ENCODE measurements at regions not wholly inside any gene's neighbourhood (a gene's known extent, or its start where the extent isn't known, plus 50 kb on each side); places are given as distances from the start of the nearest gene placed in this dataset.

DNA sequence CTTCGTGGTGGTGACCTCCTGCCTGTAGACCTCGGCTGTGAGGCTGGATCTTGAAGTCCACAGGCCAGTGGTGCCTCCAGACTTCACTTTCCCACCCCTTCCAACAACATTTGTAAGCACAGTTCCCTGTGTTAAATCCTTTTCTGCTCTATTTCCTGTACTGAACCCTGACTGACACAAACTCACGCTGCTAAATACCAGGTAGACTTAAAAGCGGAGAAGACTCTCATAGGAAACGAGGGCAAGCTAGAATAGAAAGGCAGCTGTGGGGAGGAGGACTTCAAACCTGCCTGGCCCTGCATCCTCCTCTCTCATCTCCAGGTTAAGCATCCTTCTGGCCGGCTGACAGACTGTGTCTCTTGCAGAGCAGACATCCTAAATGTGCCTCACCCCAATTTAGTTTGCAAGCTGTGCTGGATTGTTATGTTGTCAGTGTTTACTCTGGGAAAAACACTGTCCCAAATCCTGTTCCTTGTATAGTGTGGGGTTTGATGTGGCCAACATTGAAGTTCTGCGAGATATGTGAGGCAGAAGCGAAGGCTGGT is 58.5 kb upstream of the LARS2 start:
- CTCF ChIA-PET, result interaction anchor here (1.1 kb wide), 1 partner anchor 288 kb away, joined by 3 read pairs; no protein-coding TSS in a partner anchor

GRCh38 chr3:45330510-45331295 is 57.7 kb upstream of the LARS2 start:
- Histone ChIP-seq H3K27ac (ENCODE audit: insufficient read depth in 1 of 2, low read depth in 1 of 2, low read length in 2 of 2, poor library complexity in 1 of 2, severe bottlenecking in 2 of 2) (no peak overlapping the region), H3K36me3 (ENCODE audit: control insufficient read depth in 4 of 4, insufficient read depth in 4 of 4, low read length in 3 of 4) (no peaks in the 10 kb centered on the region), H3K4me1 (ENCODE audit: control extremely low read depth in 1 of 4, control insufficient read depth in 4 of 4, insufficient read depth in 4 of 4, low read length in 3 of 4) (peaks cover 0 to 10% (median 5%) of the 10 kb centered on the region in 4 experiments), H3K9me3 (ENCODE audit: control extremely low read depth in 1 of 5, control insufficient read depth in 4 of 5, insufficient read depth in 2 of 5, low read depth in 1 of 5, low read length in 4 of 5) (no peaks in the 10 kb centered on the region), H3K4me3 (ENCODE audit: control insufficient read depth in 1 of 7, extremely low read depth in 1 of 7, insufficient read depth in 4 of 7, low read depth in 2 of 7, low read length in 6 of 7) (no peak overlapping the region), H3K27me3 (replicated peaks in 2 of 5; ENCODE audit: control insufficient read depth in 4 of 5, insufficient read depth in 5 of 5, low read length in 4 of 5) (peaks cover 0 to 2% (median 0%) of the 10 kb centered on the region in 5 experiments)
- ChIA-PET POLR2A (interaction anchor here (0.5 kb wide), 1 partner anchor 275 kb away, joined by 4 read pairs; no protein-coding TSS in a partner anchor), CTCF (interaction anchor here (1.1 kb wide), 1 partner anchor 289 kb away, joined by 3 read pairs; no protein-coding TSS in a partner anchor)
- 40% methylated on average over 4 of the region's 5 CpGs for WGBS (ENCODE audit: insufficient coverage)
- DNase-seq, result peak; percentile 42 to 85 (median 77)

More for the DNA sequence above, 58.5 kb upstream of the LARS2 start:
- Histone ChIP-seq H3K9me3 (ENCODE audit: control extremely low read depth in 1 of 5, control insufficient read depth in 4 of 5, insufficient read depth in 2 of 5, low read depth in 1 of 5, low read length in 4 of 5) (no peaks in the 10 kb centered on the region), H3K36me3 (ENCODE audit: control insufficient read depth in 4 of 4, insufficient read depth in 4 of 4, low read length in 3 of 4) (no peaks in the 10 kb centered on the region), H3K27ac (ENCODE audit: insufficient read depth in 1 of 2, low read depth in 1 of 2, low read length in 2 of 2, poor library complexity in 1 of 2, severe bottlenecking in 2 of 2) (no peak overlapping the region), H3K4me3 (ENCODE audit: control insufficient read depth in 1 of 7, extremely low read depth in 1 of 7, insufficient read depth in 4 of 7, low read depth in 2 of 7, low read length in 6 of 7) (no peak overlapping the region), H3K27me3 (replicated peaks in 2 of 5; ENCODE audit: control insufficient read depth in 4 of 5, insufficient read depth in 5 of 5, low read length in 4 of 5) (peaks cover 0 to 2% (median 0%) of the 10 kb centered on the region in 5 experiments), H3K4me1 (ENCODE audit: control extremely low read depth in 1 of 4, control insufficient read depth in 4 of 4, insufficient read depth in 4 of 4, low read length in 3 of 4) (peaks cover 0 to 10% (median 5%) of the 10 kb centered on the region in 4 experiments)
- POLR2A ChIA-PET, result no interaction called here
- 80% methylated on average over 4 of the region's 8 CpGs for WGBS (ENCODE audit: insufficient coverage)
- no peak for DNase-seq

DNA sequence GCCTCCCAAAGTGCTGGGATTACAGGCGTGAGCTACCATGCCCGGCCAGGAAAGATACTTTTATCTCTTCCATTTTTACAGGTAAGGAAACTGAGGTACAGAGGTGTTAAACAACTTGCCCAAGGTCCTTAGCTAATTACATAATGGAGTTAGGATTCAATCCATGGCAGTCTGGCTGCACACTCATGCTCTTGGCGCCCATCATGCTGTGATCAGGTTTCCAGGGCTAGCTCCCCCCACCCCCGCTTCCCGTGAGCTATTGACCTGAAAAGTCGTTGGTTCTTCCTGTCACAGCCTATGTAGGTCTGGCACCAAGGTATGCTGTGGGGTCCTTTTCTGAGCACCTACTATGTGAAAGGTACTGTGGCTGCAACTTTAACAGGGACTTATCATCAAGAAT is 55.9 kb upstream of the LARS2 start:
- WGBS (ENCODE audit: insufficient coverage), result 84% methylated on average over 5 of the region's 6 CpGs
- H3K27ac ChIP-seq (ENCODE audit: insufficient read depth in 1 of 2, low read depth in 1 of 2, low read length in 2 of 2, poor library complexity in 1 of 2, severe bottlenecking in 2 of 2), result no peak overlapping the region

GRCh38 chr3:45332901-45333407 is 55.4 kb upstream of the LARS2 start:
- H3K9me3 ChIP-seq (ENCODE audit: control extremely low read depth in 1 of 5, control insufficient read depth in 4 of 5, insufficient read depth in 2 of 5, low read depth in 1 of 5, low read length in 4 of 5), result no peaks in the 10 kb centered on the region
- no peaks in the 10 kb centered on the region for H3K27me3 ChIP-seq (replicated peaks in 2 of 5; ENCODE audit: control insufficient read depth in 4 of 5, insufficient read depth in 5 of 5, low read length in 4 of 5)
- WGBS (ENCODE audit: insufficient coverage), result 100% methylated on average over 3 of the region's 4 CpGs
- no peak overlapping the region for H3K4me3 ChIP-seq (ENCODE audit: control insufficient read depth in 1 of 7, extremely low read depth in 1 of 7, insufficient read depth in 4 of 7, low read depth in 2 of 7, low read length in 6 of 7)
- ChIA-PET CTCF (interaction anchor here (0.9 to 3.2 kb wide), 4 partner anchors 9 to 296 kb away, joined by 3 to 11 read pairs (median 6); no protein-coding TSS in a partner anchor), POLR2A (no interaction called here)
- no peaks in the 10 kb centered on the region for H3K36me3 ChIP-seq (ENCODE audit: control insufficient read depth in 4 of 4, insufficient read depth in 4 of 4, low read length in 3 of 4)
- H3K27ac ChIP-seq (ENCODE audit: insufficient read depth in 1 of 2, low read depth in 1 of 2, low read length in 2 of 2, poor library complexity in 1 of 2, severe bottlenecking in 2 of 2), result no peak overlapping the region
- no peak for DNase-seq
- H3K4me1 ChIP-seq (ENCODE audit: control extremely low read depth in 1 of 4, control insufficient read depth in 4 of 4, insufficient read depth in 4 of 4, low read length in 3 of 4), result peaks cover 0 to 10% (median 5%) of the 10 kb centered on the region in 4 experiments

More for the DNA sequence above, 55.9 kb upstream of the LARS2 start:
- H3K27me3 ChIP-seq (replicated peaks in 2 of 5; ENCODE audit: control insufficient read depth in 4 of 5, insufficient read depth in 5 of 5, low read length in 4 of 5), result no peaks in the 10 kb centered on the region
- DNase-seq, result no peak
- ChIA-PET CTCF (interaction anchor here (1.0 to 3.2 kb wide), 4 partner anchors 10 to 296 kb away, joined by 3 to 11 read pairs (median 6); no protein-coding TSS in a partner anchor), POLR2A (no interaction called here)
- H3K9me3 ChIP-seq (ENCODE audit: control extremely low read depth in 1 of 5, control insufficient read depth in 4 of 5, insufficient read depth in 2 of 5, low read depth in 1 of 5, low read length in 4 of 5), result no peaks in the 10 kb centered on the region
- H3K36me3 ChIP-seq (ENCODE audit: control insufficient read depth in 4 of 4, insufficient read depth in 4 of 4, low read length in 3 of 4), result no peaks in the 10 kb centered on the region
- no peak overlapping the region for H3K4me3 ChIP-seq (ENCODE audit: control insufficient read depth in 1 of 7, extremely low read depth in 1 of 7, insufficient read depth in 4 of 7, low read depth in 2 of 7, low read length in 6 of 7)
- H3K4me1 ChIP-seq (ENCODE audit: control extremely low read depth in 1 of 4, control insufficient read depth in 4 of 4, insufficient read depth in 4 of 4, low read length in 3 of 4), result peaks cover 0 to 10% (median 5%) of the 10 kb centered on the region in 4 experiments

DNA sequence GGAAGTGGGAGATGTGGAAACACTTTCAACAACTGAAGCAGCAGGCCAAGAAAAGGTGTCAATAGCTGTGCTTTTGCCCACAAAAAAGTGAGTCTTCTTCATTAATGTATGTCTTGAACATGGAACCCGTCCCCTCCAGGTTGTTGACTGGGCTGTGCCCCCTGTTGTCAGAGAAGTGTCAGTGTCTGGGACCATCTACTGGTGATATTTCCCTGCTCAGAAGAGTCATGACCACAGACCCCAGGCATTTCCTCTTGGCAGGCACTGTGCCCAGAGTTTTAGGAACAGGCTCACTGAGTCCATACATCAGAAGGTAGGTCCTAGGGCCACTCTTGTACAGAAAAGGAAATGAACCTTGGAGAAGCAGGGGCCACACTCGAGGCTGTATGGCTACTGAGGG is 54.8 kb upstream of the LARS2 start:
- Histone ChIP-seq H3K36me3 (ENCODE audit: control insufficient read depth in 4 of 4, insufficient read depth in 4 of 4, low read length in 3 of 4) (no peaks in the 10 kb centered on the region), H3K27me3 (replicated peaks in 2 of 5; ENCODE audit: control insufficient read depth in 4 of 5, insufficient read depth in 5 of 5, low read length in 4 of 5) (no peaks in the 10 kb centered on the region), H3K9me3 (ENCODE audit: control extremely low read depth in 1 of 5, control insufficient read depth in 4 of 5, insufficient read depth in 2 of 5, low read depth in 1 of 5, low read length in 4 of 5) (no peaks in the 10 kb centered on the region), H3K27ac (ENCODE audit: insufficient read depth in 1 of 2, low read depth in 1 of 2, low read length in 2 of 2, poor library complexity in 1 of 2, severe bottlenecking in 2 of 2) (no peak overlapping the region), H3K4me1 (ENCODE audit: control extremely low read depth in 1 of 4, control insufficient read depth in 4 of 4, insufficient read depth in 4 of 4, low read length in 3 of 4) (peaks cover 0 to 10% (median 5%) of the 10 kb centered on the region in 4 experiments), H3K4me3 (ENCODE audit: control insufficient read depth in 1 of 7, extremely low read depth in 1 of 7, insufficient read depth in 4 of 7, low read depth in 2 of 7, low read length in 6 of 7) (no peak overlapping the region)
- ChIA-PET CTCF (interaction anchor here (0.9 to 3.2 kb wide), 4 partner anchors 9 to 297 kb away, joined by 3 to 11 read pairs (median 6); no protein-coding TSS in a partner anchor), POLR2A (interaction anchor here (0.6 kb wide), 1 partner anchor 120 kb away, joined by 3 read pairs; no protein-coding TSS in a partner anchor)
- 45% methylated on average over 2 of the region's 2 CpGs for whole genome bisulfite sequencing (ENCODE audit: insufficient coverage)
- DNase-seq, result peak; percentile 20 to 63 (median 58)

- Histone ChIP-seq H3K27me3 (replicated peaks in 2 of 5; ENCODE audit: control insufficient read depth in 4 of 5, insufficient read depth in 5 of 5, low read length in 4 of 5) (peaks cover 0 to 3% (median 0%) of the 10 kb centered on the region in 5 experiments), H3K9me3 (ENCODE audit: control extremely low read depth in 1 of 5, control insufficient read depth in 4 of 5, insufficient read depth in 2 of 5, low read depth in 1 of 5, low read length in 4 of 5) (no peaks in the 10 kb centered on the region), H3K4me3 (ENCODE audit: control insufficient read depth in 1 of 7, extremely low read depth in 1 of 7, insufficient read depth in 4 of 7, low read depth in 2 of 7, low read length in 6 of 7) (no peak overlapping the region), H3K36me3 (ENCODE audit: control insufficient read depth in 4 of 4, insufficient read depth in 4 of 4, low read length in 3 of 4) (no peaks in the 10 kb centered on the region), H3K4me1 (ENCODE audit: control extremely low read depth in 1 of 4, control insufficient read depth in 4 of 4, insufficient read depth in 4 of 4, low read length in 3 of 4) (peaks cover 0 to 8% (median 4%) of the 10 kb centered on the region in 4 experiments), H3K27ac (ENCODE audit: insufficient read depth in 1 of 2, low read depth in 1 of 2, low read length in 2 of 2, poor library complexity in 1 of 2, severe bottlenecking in 2 of 2) (no peak overlapping the region)
- ChIA-PET POLR2A (no interaction called here), CTCF (no interaction called here)
- no peak for DNase-seq
- WGBS (ENCODE audit: insufficient coverage), result 75% methylated on average over 10 of the region's 12 CpGs
Observed at GRCh38 chr3:45337839-45338470, 50.4 kb upstream of the LARS2 start.

Measured in common myeloid progenitor, CD34-positive (primary cell).